Hepatocyte (in vitro differentiated cells): ENCODE measurements at regions not wholly inside any gene's neighbourhood (a gene's known extent, or its start where the extent isn't known, plus 50 kb on each side); places are given as distances from the start of the nearest gene placed in this dataset.
A peak's percentile ranks its signal among the peaks of the same experiment; 100 is the strongest.

Experiments used
- DNase-seq: peaks from one replicate; pipeline ENCODE4 v3.0.0-alpha.2; 2016; ENCODE audit warnings: low spot score
- H2AFZ ChIP-seq: fragments of 200-600 bp; sonication (generic); 2 replicates; pipeline ENCODE4 v1.6.0; 2016; ENCODE audit warnings: antibody characterized with exemption, mild to moderate bottlenecking
- H3K27ac ChIP-seq: fragments of 200-600 bp; sonication (generic); 2 replicates; pipeline ENCODE4 v1.5.1; 2016; ENCODE audit warnings: mild to moderate bottlenecking
- H3K27me3 ChIP-seq: fragments of 200-600 bp; sonication (generic); 2 replicates; pipeline ENCODE4 v1.6.1; 2016
- H3K36me3 ChIP-seq: fragments of 200-600 bp; sonication (generic); replicated peaks from 2 replicates; pipeline ENCODE4 v1.5.1; 2016; ENCODE audit warnings: low read depth; ENCODE audit not compliant: insufficient read depth
- H3K4me1 ChIP-seq: fragments of 200-600 bp; sonication (generic); 2 replicates; pipeline ENCODE4 v1.5.1; 2016; ENCODE audit warnings: mild to moderate bottlenecking, moderate library complexity; ENCODE audit not compliant: insufficient read depth
- H3K4me2 ChIP-seq: fragments of 200-600 bp; sonication (generic); 2 replicates; pipeline ENCODE4 v1.6.0; 2016
- H3K4me3 ChIP-seq: fragments of 200-600 bp; sonication (generic); 2 replicates; pipeline ENCODE4 v1.5.1; 2016; ENCODE audit warnings: mild to moderate bottlenecking
- H3K79me2 ChIP-seq: fragments of 200-600 bp; sonication (generic); 2 replicates; pipeline ENCODE4 v1.6.0; 2017; ENCODE audit warnings: mild to moderate bottlenecking
- H3K9me2 ChIP-seq: fragments of 200-600 bp; sonication (generic); replicated peaks from 2 replicates; pipeline ENCODE4 v1.6.0; 2017; ENCODE audit warnings: mild to moderate bottlenecking; ENCODE audit not compliant: insufficient read depth
- H3K9me3 ChIP-seq: fragments of 200-600 bp; sonication (generic); 2 replicates; pipeline ENCODE4 v1.5.1; 2016; ENCODE audit warnings: low read depth, mild to moderate bottlenecking
- H4K20me1 ChIP-seq: fragments of 200-600 bp; sonication (generic); 2 replicates; pipeline ENCODE4 v1.6.0; 2016; ENCODE audit warnings: mild to moderate bottlenecking; ENCODE audit not compliant: insufficient read depth, poor library complexity, severe bottlenecking
- CTCF ChIP-seq: fragments of 200-600 bp; sonication (generic); IDR thresholded peaks from 2 replicates; pipeline ENCODE4 v1.5.1; 2016; ENCODE audit warnings: antibody characterized with exemption, mild to moderate bottlenecking; ENCODE audit not compliant: poor library complexity
- EZH2 ChIP-seq: fragments of 200-600 bp; sonication (generic); IDR thresholded peaks from 2 replicates; pipeline ENCODE4 v1.6.1; 2016; ENCODE audit warnings: antibody characterized with exemption, mild to moderate bottlenecking, borderline replicate concordance
- EZH2phosphoT487 ChIP-seq: fragments of 200-600 bp; sonication (generic); IDR thresholded peaks from one replicate; pipeline ENCODE4 v1.6.1; 2018; ENCODE audit warnings: antibody characterized with exemption, mild to moderate bottlenecking, low read depth, moderate library complexity; ENCODE audit not compliant: unreplicated experiment, severe bottlenecking
- WGBS: methylation state at CpG from one replicate; pipeline ENCODE4 v1.1.6; 2016; ENCODE audit warnings: low lambda C conversion rate; ENCODE audit errors: missing lambda C conversion rate; 5-methylcytosine and 5-hydroxymethylcytosine counted together

GRCh38 chr14:53325176-53325806 is 172.2 kb upstream of the DDHD1 start:
- H2AFZ ChIP-seq = no peak overlapping the region
- H3K36me3 ChIP-seq = no peaks in the 10 kb centered on the region
- no peak overlapping the region for H3K4me2 ChIP-seq
- H3K4me1 ChIP-seq = no peaks in the 10 kb centered on the region
- no peak for DNase-seq
- H3K79me2 ChIP-seq = no peaks in the 10 kb centered on the region
- H4K20me1 ChIP-seq = no peaks in the 10 kb centered on the region
- peak; percentile 53 for TF ChIP-seq CTCF
- TF ChIP-seq EZH2 = no peak
- no peak overlapping the region for H3K27ac ChIP-seq
- H3K4me3 ChIP-seq = no peak overlapping the region
- no peaks in the 10 kb centered on the region for H3K9me2 ChIP-seq
- no peaks in the 10 kb centered on the region for H3K9me3 ChIP-seq
- H3K27me3 ChIP-seq = no peaks in the 10 kb centered on the region

DNA sequence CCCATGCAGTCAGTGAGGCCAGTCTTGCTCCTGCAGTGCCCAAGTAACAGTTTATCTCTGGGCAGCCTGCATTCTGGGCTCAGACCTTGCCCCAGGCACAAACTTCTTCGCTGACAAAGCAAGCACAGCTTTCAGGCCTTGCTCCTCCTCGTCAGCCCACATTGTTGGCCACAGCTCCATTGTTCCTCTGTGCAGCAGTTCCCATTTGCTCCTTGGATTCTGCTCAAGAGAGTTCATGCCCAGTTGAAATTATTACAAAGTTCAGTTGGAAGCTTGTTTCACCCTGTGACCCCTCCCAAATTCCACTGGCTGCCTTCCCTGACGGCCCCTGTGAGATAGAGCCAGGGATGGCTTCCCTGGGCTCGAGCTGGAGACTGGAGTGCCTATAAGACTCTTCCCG is 163.4 kb upstream of the DDHD1 start:
- 68% methylated on average over 5 of the region's 5 CpGs for WGBS
- Histone ChIP-seq H3K4me2 (no peak overlapping the region), H3K4me3 (no peak overlapping the region), H3K27ac (no peak overlapping the region), H4K20me1 (no peaks in the 10 kb centered on the region), H3K9me2 (no peaks in the 10 kb centered on the region), H3K4me1 (no peaks in the 10 kb centered on the region), H3K9me3 (no peaks in the 10 kb centered on the region), H3K36me3 (no peaks in the 10 kb centered on the region), H3K27me3 (no peaks in the 10 kb centered on the region), H2AFZ (no peak overlapping the region), H3K79me2 (no peaks in the 10 kb centered on the region)
- no peak for TF ChIP-seq EZH2phosphoT487
- no peak for TF ChIP-seq EZH2
- TF ChIP-seq CTCF = no peak
- DNase-seq = no peak

GRCh38 chr14:53310412-53310811 is 157.3 kb upstream of the DDHD1 start:
- Histone ChIP-seq H3K4me3 (no peak overlapping the region), H3K4me2 (no peak overlapping the region), H3K9me3 (no peaks in the 10 kb centered on the region), H4K20me1 (no peaks in the 10 kb centered on the region), H2AFZ (no peak overlapping the region), H3K9me2 (no peaks in the 10 kb centered on the region), H3K4me1 (no peaks in the 10 kb centered on the region), H3K27ac (no peak overlapping the region), H3K79me2 (no peaks in the 10 kb centered on the region), H3K36me3 (no peaks in the 10 kb centered on the region), H3K27me3 (no peaks in the 10 kb centered on the region)
- 94% methylated on average over 2 of the region's 2 CpGs for WGBS
- TF ChIP-seq EZH2phosphoT487 (no peak), EZH2 (no peak), CTCF (no peak)
- no peak for DNase-seq

DNA sequence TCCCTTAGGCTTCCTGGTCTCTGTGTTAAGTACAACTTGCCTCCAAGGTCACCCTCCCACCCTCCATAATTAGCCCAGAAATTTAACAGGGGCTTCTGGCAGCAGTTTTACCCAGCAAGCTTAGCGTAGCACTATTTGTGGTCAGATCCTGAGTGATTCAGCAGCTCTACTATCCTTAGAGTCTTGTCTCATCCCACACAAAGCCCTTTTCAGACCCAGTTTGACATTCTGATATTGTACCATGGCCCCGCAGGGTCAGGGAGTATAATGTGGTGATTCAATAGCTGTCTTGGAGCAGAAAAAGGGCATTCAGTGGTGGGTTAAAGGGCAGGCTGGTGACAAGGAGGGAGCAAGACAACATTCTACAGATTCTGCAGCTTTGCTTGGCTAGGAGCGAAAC is 153.8 kb upstream of the DDHD1 start:
- Histone ChIP-seq H2AFZ (no peak overlapping the region), H3K9me2 (no peaks in the 10 kb centered on the region), H3K36me3 (no peaks in the 10 kb centered on the region), H3K9me3 (no peaks in the 10 kb centered on the region), H3K4me3 (no peak overlapping the region), H3K79me2 (no peaks in the 10 kb centered on the region), H4K20me1 (no peaks in the 10 kb centered on the region), H3K27ac (peak overlapping the region; percentile 13), H3K4me2 (no peak overlapping the region), H3K4me1 (no peaks in the 10 kb centered on the region), H3K27me3 (no peaks in the 10 kb centered on the region)
- TF ChIP-seq EZH2 (no peak), EZH2phosphoT487 (no peak), CTCF (no peak)
- DNase-seq = no peak
- WGBS = 80% methylated on average over 3 of the region's 3 CpGs
